ENCODE measurements at regions not wholly inside any gene's neighbourhood (a gene's known extent, or its start where the extent isn't known, plus 50 kb on each side); places are given as distances from the start of the nearest gene placed in this dataset.

GRCh38 chr10:129274748-129275474, 192.1 kb upstream of the MGMT start:
- dilution Hi-C loops (cut with MboI; ENCODE audit: extremely low pct_ligation_motif_present, low sequenced_read_pairs), result no loop called here
- Histone ChIP-seq H3K27ac (ENCODE audit: insufficient read depth, low read depth, low read length) (no peak overlapping the region), H4K20me1 (replicated peaks; ENCODE audit: control insufficient read depth, extremely low read depth, insufficient read depth, low read length) (no peaks in the 10 kb centered on the region), H3K4me1 (ENCODE audit: control insufficient read depth, extremely low read depth, insufficient read depth, low read length) (no peaks in the 10 kb centered on the region), H3K4me2 (ENCODE audit: insufficient read depth, low read length) (no peak overlapping the region), H3K9me3 (replicated peaks; ENCODE audit: control insufficient read depth, insufficient read depth, low read length) (no peaks in the 10 kb centered on the region), H3K4me3 (replicated peaks in 1 of 3; ENCODE audit: insufficient read depth in 1 of 3, low read depth in 1 of 3, low read length in 3 of 3) (no peak overlapping the region), H3K36me3 (ENCODE audit: control insufficient read depth in 2 of 2, extremely low read depth in 1 of 2, insufficient read depth in 2 of 2, low read length in 2 of 2) (no peaks in the 10 kb centered on the region), H2AFZ (ENCODE audit: low read depth, low read length) (no peak overlapping the region), H3K79me2 (ENCODE audit: control insufficient read depth, insufficient read depth, low read length) (no peaks in the 10 kb centered on the region), H3K9ac (replicated peaks; ENCODE audit: extremely low read depth, insufficient read depth, low read length) (no peak overlapping the region), H3K27me3 (ENCODE audit: control insufficient read depth in 2 of 2, insufficient read depth in 2 of 2, low read length in 2 of 2) (no peaks in the 10 kb centered on the region), H3K9me1 (replicated peaks; ENCODE audit: control insufficient read depth, extremely low read depth, insufficient read depth, low read length) (no peaks in the 10 kb centered on the region)
- ChIA-PET CTCF (no interaction called here), POLR2A (no interaction called here)
- no TSS peak for BruUV-seq (replicated peaks)
- DNase-seq (ENCODE audit: low read depth, low spot score) (no peak), FAIRE-seq (no peak)
- TF ChIP-seq, protein P1, sequence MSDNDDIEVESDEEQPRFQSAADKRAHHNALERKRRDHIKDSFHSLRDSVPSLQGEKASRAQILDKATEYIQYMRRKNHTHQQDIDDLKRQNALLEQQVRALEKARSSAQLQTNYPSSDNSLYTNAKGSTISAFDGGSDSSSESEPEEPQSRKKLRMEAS (IDR thresholded peaks at IDR 0.05; ENCODE audit: insufficient read depth, insufficient read length), result no peak
- TF ChIP-seq MYC (IDR thresholded peaks at IDR 0.05; ENCODE audit: low read depth, low read length) (no peak), POLR2AphosphoS5 (IDR thresholded peaks at IDR 0.05; ENCODE audit: insufficient read depth, low read depth, low read length) (no peak), POLR2A (IDR thresholded peaks at IDR 0.05; ENCODE audit: low read depth, low read length) (no peak), FOS (IDR thresholded peaks at IDR 0.05; ENCODE audit: borderline replicate concordance, insufficient read depth, low read length) (no peak), GATA2 (IDR thresholded peaks at IDR 0.05; ENCODE audit: insufficient read depth, insufficient read length, low read depth, low read length) (no peak), JUN (IDR thresholded peaks at IDR 0.05; ENCODE audit: borderline replicate concordance, insufficient read depth, insufficient read length, low read depth) (no peak), EZH2 (IDR thresholded peaks at IDR 0.05; ENCODE audit: borderline replicate concordance, low read depth, low read length, severe bottlenecking) (no peak)
- TF ChIP-seq, protein P2, sequence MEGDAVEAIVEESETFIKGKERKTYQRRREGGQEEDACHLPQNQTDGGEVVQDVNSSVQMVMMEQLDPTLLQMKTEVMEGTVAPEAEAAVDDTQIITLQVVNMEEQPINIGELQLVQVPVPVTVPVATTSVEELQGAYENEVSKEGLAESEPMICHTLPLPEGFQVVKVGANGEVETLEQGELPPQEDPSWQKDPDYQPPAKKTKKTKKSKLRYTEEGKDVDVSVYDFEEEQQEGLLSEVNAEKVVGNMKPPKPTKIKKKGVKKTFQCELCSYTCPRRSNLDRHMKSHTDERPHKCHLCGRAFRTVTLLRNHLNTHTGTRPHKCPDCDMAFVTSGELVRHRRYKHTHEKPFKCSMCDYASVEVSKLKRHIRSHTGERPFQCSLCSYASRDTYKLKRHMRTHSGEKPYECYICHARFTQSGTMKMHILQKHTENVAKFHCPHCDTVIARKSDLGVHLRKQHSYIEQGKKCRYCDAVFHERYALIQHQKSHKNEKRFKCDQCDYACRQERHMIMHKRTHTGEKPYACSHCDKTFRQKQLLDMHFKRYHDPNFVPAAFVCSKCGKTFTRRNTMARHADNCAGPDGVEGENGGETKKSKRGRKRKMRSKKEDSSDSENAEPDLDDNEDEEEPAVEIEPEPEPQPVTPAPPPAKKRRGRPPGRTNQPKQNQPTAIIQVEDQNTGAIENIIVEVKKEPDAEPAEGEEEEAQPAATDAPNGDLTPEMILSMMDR (IDR thresholded peaks at IDR 0.05; ENCODE audit: extremely low read depth in 1 of 2, insufficient read depth in 1 of 2, low read depth in 1 of 2, low read length in 2 of 2), result no peak
- intact Hi-C loops (cut with micrococcal nuclease), result no loop called here
